ENCODE measurements at regions not wholly inside any gene's neighbourhood (a gene's known extent, or its start where the extent isn't known, plus 50 kb on each side); places are given as distances from the start of the nearest gene placed in this dataset.

DNA sequence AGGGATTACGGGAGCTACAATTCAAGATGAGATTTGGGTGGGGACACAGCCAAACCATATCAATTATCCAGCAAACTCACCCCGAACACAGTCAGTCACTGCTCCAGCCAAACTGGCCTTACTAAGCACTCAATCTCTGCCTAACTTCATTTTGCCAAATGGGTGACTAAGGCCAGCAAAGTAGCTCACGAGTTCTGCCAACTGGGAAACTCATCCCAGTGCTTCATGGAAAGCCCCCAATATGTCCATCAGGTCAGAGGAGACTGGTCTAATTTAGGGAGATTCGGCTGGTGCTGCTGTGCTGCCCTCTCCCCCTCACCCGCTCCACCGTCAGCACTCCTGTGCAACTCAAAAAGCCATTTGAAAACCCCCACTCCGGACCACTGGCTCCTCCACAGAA is 324.0 kb downstream of the FOXO1 start:
- H2AFZ ChIP-seq (ENCODE audit: insufficient read depth, low read length, poor library complexity) = peak overlapping the region; percentile 3

DNA sequence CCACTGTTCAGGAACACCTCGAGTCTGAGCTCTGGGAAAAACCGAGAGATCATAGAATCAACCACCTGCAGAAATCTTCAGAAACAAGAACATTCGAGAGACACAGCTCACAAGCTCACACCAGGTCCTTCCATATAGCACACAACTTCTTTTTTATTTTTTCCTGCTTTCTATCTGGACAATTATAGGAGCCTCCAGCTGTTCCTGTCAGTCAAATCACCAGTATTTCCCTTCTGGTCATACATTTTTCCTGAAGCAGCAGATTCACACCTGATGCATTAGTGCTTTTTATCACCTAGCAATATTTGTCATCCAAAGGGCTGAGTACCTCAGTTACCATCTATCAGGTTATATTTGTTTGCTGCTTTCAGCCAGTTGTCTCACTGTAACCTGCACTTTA is 323.5 kb downstream of the FOXO1 start:
- H2BK5ac ChIP-seq (ENCODE audit: low read depth, low read length, poor library complexity) = peak overlapping the region; percentile 93
- H4K12ac ChIP-seq (ENCODE audit: low read depth, low read length) = no peak overlapping the region
- no peak for DNase-seq
- H3K79me1 ChIP-seq (ENCODE audit: low read length) = peaks cover 35% of the 10 kb centered on the region
- no CpG with 5 or more reads among the region's 3 CpGs for WGBS (ENCODE audit: extremely low coverage, insufficient coverage, insufficient read length)
- peak overlapping the region; percentile 75 for H2AK5ac ChIP-seq (ENCODE audit: low read length)
- H2AFZ ChIP-seq (ENCODE audit: insufficient read depth, low read length, poor library complexity) = no peak overlapping the region
- peak overlapping the region; percentile 10 for H3K4ac ChIP-seq (ENCODE audit: low read depth, low read length)
- peaks cover 10 to 16% of the 10 kb centered on the region in 2 experiments for H3K4me1 ChIP-seq (ENCODE audit: control insufficient read depth in 1 of 2, insufficient read depth in 2 of 2, low read length in 2 of 2)
- peak overlapping the region; percentile 17 for H4K8ac ChIP-seq (ENCODE audit: low read depth, low read length)
- H3K4me3 ChIP-seq (ENCODE audit: low read depth, low read length) = no peak overlapping the region
- H4K91ac ChIP-seq (ENCODE audit: low read depth, low read length) = peak overlapping the region; percentile 94
- peak overlapping the region; percentile 77 for H3K18ac ChIP-seq (ENCODE audit: low read length)
- peak overlapping the region; percentile 98 for H2BK120ac ChIP-seq (ENCODE audit: insufficient read depth, low read length, poor library complexity)
- peak overlapping the region; percentile 85 for H2BK12ac ChIP-seq (ENCODE audit: low read length)
- H3K79me2 ChIP-seq (ENCODE audit: control insufficient read depth, insufficient read depth, low read length, poor library complexity) = peaks cover 7% of the 10 kb centered on the region
- no peak overlapping the region for H3K23ac ChIP-seq (ENCODE audit: low read length)
- H3K9me3 ChIP-seq (ENCODE audit: insufficient read depth, low read depth, low read length) = no peaks in the 10 kb centered on the region
- H3K27me3 ChIP-seq (ENCODE audit: insufficient read depth, low read length) = no peaks in the 10 kb centered on the region
- no peak overlapping the region for H3K27ac ChIP-seq (ENCODE audit: low read depth, low read length)
- H3K36me3 ChIP-seq (ENCODE audit: control insufficient read depth in 1 of 2, insufficient read depth in 2 of 2, low read length in 2 of 2) = no peaks in the 10 kb centered on the region
- H3K4me2 ChIP-seq (ENCODE audit: low read length) = no peak overlapping the region
- H3K9ac ChIP-seq (ENCODE audit: low read length) = no peak overlapping the region
- peak overlapping the region; percentile 83 for H3K14ac ChIP-seq (ENCODE audit: low read length)

More for the DNA sequence above, 324.0 kb downstream of the FOXO1 start:
- Histone ChIP-seq H4K8ac (ENCODE audit: low read depth, low read length) (peak overlapping the region; percentile 17), H3K18ac (ENCODE audit: low read length) (peak overlapping the region; percentile 77), H3K4me1 (ENCODE audit: control insufficient read depth in 1 of 2, insufficient read depth in 2 of 2, low read length in 2 of 2) (peaks cover 10 to 16% of the 10 kb centered on the region in 2 experiments), H4K91ac (ENCODE audit: low read depth, low read length) (peak overlapping the region; percentile 94), H3K79me1 (ENCODE audit: low read length) (peaks cover 35% of the 10 kb centered on the region), H3K27me3 (ENCODE audit: insufficient read depth, low read length) (no peaks in the 10 kb centered on the region), H2AK5ac (ENCODE audit: low read length) (peak overlapping the region; percentile 75), H3K4ac (ENCODE audit: low read depth, low read length) (peak overlapping the region; percentile 10), H3K4me3 (ENCODE audit: low read depth, low read length) (no peak overlapping the region), H3K4me2 (ENCODE audit: low read length) (no peak overlapping the region), H2BK120ac (ENCODE audit: insufficient read depth, low read length, poor library complexity) (peak overlapping the region; percentile 98), H2BK12ac (ENCODE audit: low read length) (peak overlapping the region; percentile 85), H3K36me3 (ENCODE audit: control insufficient read depth in 1 of 2, insufficient read depth in 2 of 2, low read length in 2 of 2) (no peaks in the 10 kb centered on the region), H3K23ac (ENCODE audit: low read length) (no peak overlapping the region), H3K27ac (ENCODE audit: low read depth, low read length) (peak overlapping the region; percentile 98), H2BK5ac (ENCODE audit: low read depth, low read length, poor library complexity) (peak overlapping the region; percentile 93), H4K12ac (ENCODE audit: low read depth, low read length) (peak overlapping the region; percentile 22), H3K9me3 (ENCODE audit: insufficient read depth, low read depth, low read length) (no peaks in the 10 kb centered on the region), H3K79me2 (ENCODE audit: control insufficient read depth, insufficient read depth, low read length, poor library complexity) (peaks cover 7% of the 10 kb centered on the region), H3K14ac (ENCODE audit: low read length) (peak overlapping the region; percentile 83), H3K9ac (ENCODE audit: low read length) (no peak overlapping the region)
- DNase-seq = no peak
- WGBS (ENCODE audit: extremely low coverage, insufficient coverage, insufficient read length) = no CpG with 5 or more reads among the region's 7 CpGs

DNA sequence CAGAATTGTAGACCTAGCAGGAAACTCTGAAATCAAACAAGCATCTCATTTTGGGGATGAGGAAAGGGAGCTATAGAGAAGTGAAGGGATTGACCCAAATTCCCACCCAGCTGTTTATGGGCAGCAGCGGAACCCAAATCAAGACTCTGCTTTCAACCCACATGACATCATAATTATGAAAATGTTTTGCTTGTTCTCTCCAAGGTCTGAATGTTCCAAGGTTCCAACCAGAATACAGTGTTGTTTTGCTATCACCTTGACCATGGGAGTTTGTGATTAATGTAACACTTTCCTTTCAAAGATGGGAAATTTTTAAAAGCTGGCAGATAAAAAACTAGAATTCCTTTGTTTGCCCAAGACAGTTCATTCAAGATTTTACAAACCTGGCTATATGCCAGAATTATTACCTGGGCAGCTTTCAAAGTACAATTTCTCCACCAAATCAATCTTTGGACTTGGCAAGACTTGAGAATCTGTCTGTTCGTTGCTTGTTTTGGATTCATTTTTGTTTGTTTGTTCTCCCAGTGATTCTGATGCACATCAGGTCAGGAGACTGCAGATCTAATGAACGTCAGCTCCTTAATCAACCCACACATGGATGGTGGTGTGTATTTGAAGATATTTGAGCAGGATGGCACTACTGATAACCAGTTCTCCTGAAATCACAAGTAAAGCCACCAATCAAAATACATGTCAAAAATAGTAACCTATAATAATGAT is 322.7 kb downstream of the FOXO1 start:
- H2BK5ac ChIP-seq (ENCODE audit: low read depth, low read length, poor library complexity) = no peak overlapping the region
- no CpG with 5 or more reads among the region's 3 CpGs for WGBS (ENCODE audit: extremely low coverage, insufficient coverage, insufficient read length)
- H3K79me2 ChIP-seq (ENCODE audit: control insufficient read depth, insufficient read depth, low read length, poor library complexity) = peaks cover 7% of the 10 kb centered on the region
- no peak overlapping the region for H4K8ac ChIP-seq (ENCODE audit: low read depth, low read length)
- peaks cover 13 to 20% of the 10 kb centered on the region in 2 experiments for H3K4me1 ChIP-seq (ENCODE audit: control insufficient read depth in 1 of 2, insufficient read depth in 2 of 2, low read length in 2 of 2)
- H2BK12ac ChIP-seq (ENCODE audit: low read length) = no peak overlapping the region
- no peak for DNase-seq
- H3K4me3 ChIP-seq (ENCODE audit: low read depth, low read length) = no peak overlapping the region
- no peak overlapping the region for H3K23ac ChIP-seq (ENCODE audit: low read length)
- H4K12ac ChIP-seq (ENCODE audit: low read depth, low read length) = no peak overlapping the region
- no peak overlapping the region for H3K4ac ChIP-seq (ENCODE audit: low read depth, low read length)
- no peak overlapping the region for H3K18ac ChIP-seq (ENCODE audit: low read length)
- H3K36me3 ChIP-seq (ENCODE audit: control insufficient read depth in 1 of 2, insufficient read depth in 2 of 2, low read length in 2 of 2) = no peaks in the 10 kb centered on the region
- H3K27me3 ChIP-seq (ENCODE audit: insufficient read depth, low read length) = no peaks in the 10 kb centered on the region
- H2AFZ ChIP-seq (ENCODE audit: insufficient read depth, low read length, poor library complexity) = no peak overlapping the region
- no peak overlapping the region for H3K14ac ChIP-seq (ENCODE audit: low read length)
- H2AK5ac ChIP-seq (ENCODE audit: low read length) = no peak overlapping the region
- H3K9me3 ChIP-seq (ENCODE audit: insufficient read depth, low read depth, low read length) = no peaks in the 10 kb centered on the region
- H2BK120ac ChIP-seq (ENCODE audit: insufficient read depth, low read length, poor library complexity) = no peak overlapping the region
- H3K27ac ChIP-seq (ENCODE audit: low read depth, low read length) = no peak overlapping the region
- no peak overlapping the region for H3K9ac ChIP-seq (ENCODE audit: low read length)
- H3K79me1 ChIP-seq (ENCODE audit: low read length) = peaks cover 28% of the 10 kb centered on the region
- H3K4me2 ChIP-seq (ENCODE audit: low read length) = no peak overlapping the region
- H4K91ac ChIP-seq (ENCODE audit: low read depth, low read length) = no peak overlapping the region

GRCh38 chr13:40344270-40345148 is 321.9 kb downstream of the FOXO1 start:
- Histone ChIP-seq H4K12ac (ENCODE audit: low read depth, low read length) (no peak overlapping the region), H3K4me1 (ENCODE audit: control insufficient read depth in 1 of 2, insufficient read depth in 2 of 2, low read length in 2 of 2) (peaks cover 13 to 20% of the 10 kb centered on the region in 2 experiments), H2AFZ (ENCODE audit: insufficient read depth, low read length, poor library complexity) (no peak overlapping the region), H3K36me3 (ENCODE audit: control insufficient read depth in 1 of 2, insufficient read depth in 2 of 2, low read length in 2 of 2) (no peaks in the 10 kb centered on the region), H2AK5ac (ENCODE audit: low read length) (peak overlapping the region; percentile 16), H3K4me2 (ENCODE audit: low read length) (no peak overlapping the region), H3K9me3 (ENCODE audit: insufficient read depth, low read depth, low read length) (no peaks in the 10 kb centered on the region), H3K4me3 (ENCODE audit: low read depth, low read length) (no peak overlapping the region), H2BK5ac (ENCODE audit: low read depth, low read length, poor library complexity) (no peak overlapping the region), H3K18ac (ENCODE audit: low read length) (no peak overlapping the region), H3K79me2 (ENCODE audit: control insufficient read depth, insufficient read depth, low read length, poor library complexity) (peaks cover 7% of the 10 kb centered on the region), H3K14ac (ENCODE audit: low read length) (no peak overlapping the region), H2BK12ac (ENCODE audit: low read length) (peak overlapping the region; percentile 51), H3K23ac (ENCODE audit: low read length) (no peak overlapping the region), H4K91ac (ENCODE audit: low read depth, low read length) (no peak overlapping the region), H2BK120ac (ENCODE audit: insufficient read depth, low read length, poor library complexity) (no peak overlapping the region), H3K27me3 (ENCODE audit: insufficient read depth, low read length) (no peaks in the 10 kb centered on the region), H3K9ac (ENCODE audit: low read length) (no peak overlapping the region), H3K4ac (ENCODE audit: low read depth, low read length) (no peak overlapping the region), H4K8ac (ENCODE audit: low read depth, low read length) (no peak overlapping the region), H3K27ac (ENCODE audit: low read depth, low read length) (no peak overlapping the region), H3K79me1 (ENCODE audit: low read length) (peaks cover 26% of the 10 kb centered on the region)
- no CpG with 5 or more reads among the region's 11 CpGs for WGBS (ENCODE audit: extremely low coverage, insufficient coverage, insufficient read length)
- DNase-seq = no peak

All from trophoblast cell (in vitro differentiated cells and primary cell).